Natural killer cell (primary cell): ENCODE measurements at regions not wholly inside any gene's neighbourhood (a gene's known extent, or its start where the extent isn't known, plus 50 kb on each side); places are given as distances from the start of the nearest gene placed in this dataset.

Experiments
- ATAC-seq, 3 donors: fragments of 150-1000 bp in 2 of 3; fragments of 200-7000 bp in 1 of 3; cut with Tn5 transposase; 1 replicate in 1 of 3; 2 replicates in 2 of 3; pipeline ENCODE4 v1.10.0; 2021; ENCODE audit warnings: mild to moderate bottlenecking in 2 of 3, moderate library complexity in 2 of 3
- DNase-seq, 2 donors: peaks; one replicate each; pipeline versions ENCODE4 v3.0.0 to v3.0.0-alpha.2; 2013 to 2021; ENCODE audit warnings: mixed read lengths in 1 of 2
- H3K27ac ChIP-seq: one replicate; pipeline ENCODE4 v1.5.1; 2013; ENCODE audit warnings: mild to moderate bottlenecking, low read length
- H3K27me3 ChIP-seq: one replicate; pipeline ENCODE4 v1.6.1; 2013; ENCODE audit warnings: low read length; ENCODE audit not compliant: control insufficient read depth, insufficient read depth
- H3K36me3 ChIP-seq: one replicate; pipeline ENCODE4 v1.6.1; 2013; ENCODE audit warnings: low read length; ENCODE audit not compliant: control insufficient read depth, insufficient read depth
- H3K4me1 ChIP-seq: one replicate; pipeline ENCODE4 v1.6.1; 2013; ENCODE audit warnings: low read length; ENCODE audit not compliant: control insufficient read depth, insufficient read depth
- H3K4me3 ChIP-seq: one replicate; pipeline ENCODE4 v1.5.1; 2013; ENCODE audit warnings: low read length
- H3K9me3 ChIP-seq: one replicate; pipeline ENCODE4 v1.6.1; 2013; ENCODE audit warnings: low read length; ENCODE audit not compliant: control insufficient read depth, insufficient read depth
- H3K27ac Mint-ChIP-seq, 2 donors: one replicate each; pipeline ENCODE4 v1.8.0; 2022; ENCODE audit warnings: mild to moderate bottlenecking in 2 of 2, mixed read lengths in 2 of 2, moderate library complexity in 1 of 2
- H3K27me3 Mint-ChIP-seq, 2 donors: one replicate each; pipeline ENCODE4 v1.8.0; 2022; ENCODE audit warnings: low read depth in 2 of 2, mixed read lengths in 2 of 2
- H3K36me3 Mint-ChIP-seq: one replicate; pipeline ENCODE4 v1.8.0; 2022; ENCODE audit warnings: mixed read lengths
- H3K4me1 Mint-ChIP-seq, 2 donors: one replicate each; pipeline ENCODE4 v1.8.0; 2022; ENCODE audit warnings: mixed read lengths in 2 of 2
- H3K4me3 Mint-ChIP-seq: one replicate; pipeline ENCODE4 v1.8.0; 2022; ENCODE audit warnings: mild to moderate bottlenecking, moderate library complexity, mixed read lengths
- H3K9me3 Mint-ChIP-seq, 2 donors: one replicate each; pipeline ENCODE4 v1.8.0; 2022; ENCODE audit warnings: mixed read lengths in 2 of 2
- WGBS: methylation state at CpG from one replicate; pipeline ENCODE4 v1.1.7; 2013; ENCODE audit warnings: missing lambda C conversion rate; ENCODE audit not compliant: insufficient coverage; 5-methylcytosine and 5-hydroxymethylcytosine counted together
- intact Hi-C: fragments of 100-400 bp; cut with micrococcal nuclease; formaldehyde crosslinking; loops from one replicate; pipeline ENCODE4 v1.14.2; 2022
- TF ChIP-seq, protein P1 (sequence below): fragments of 200-600 bp; IDR thresholded peaks from one replicate; pipeline ENCODE4 v1.8.0; 2022; ENCODE audit warnings: antibody characterized with exemption

DNA sequence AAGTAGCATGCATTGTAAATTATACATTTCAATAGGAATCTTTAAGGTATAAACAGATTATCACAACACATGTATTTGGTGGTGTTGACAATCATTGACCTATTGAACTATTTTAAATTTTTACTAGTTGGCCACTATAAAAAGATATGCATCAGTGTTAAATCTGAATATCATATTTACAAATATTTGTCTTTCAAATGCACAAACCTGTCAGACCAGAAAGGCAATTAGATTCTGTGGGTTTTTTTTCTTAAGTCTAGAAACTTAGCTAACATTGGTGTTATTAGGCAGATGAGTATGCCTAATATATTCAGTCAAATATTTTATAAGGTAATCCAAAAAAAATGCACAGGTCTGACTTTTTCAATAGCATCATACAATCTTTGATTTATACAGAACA lies 241.4 kb upstream of the DGKB start:
- intact Hi-C loops, result no loop called here
- H3K9me3 ChIP-seq, result peaks cover 3% of the 10 kb centered on the region
- DNase-seq (no peak), ATAC-seq (no peak)
- no peaks in the 10 kb centered on the region for H3K27me3 Mint-ChIP-seq
- no peaks in the 10 kb centered on the region for H3K36me3 ChIP-seq
- no peak overlapping the region for H3K27ac ChIP-seq
- no peaks in the 10 kb centered on the region for H3K36me3 Mint-ChIP-seq
- H3K4me3 ChIP-seq, result no peak overlapping the region
- H3K4me3 Mint-ChIP-seq, result no peak overlapping the region
- TF ChIP-seq, protein P1, sequence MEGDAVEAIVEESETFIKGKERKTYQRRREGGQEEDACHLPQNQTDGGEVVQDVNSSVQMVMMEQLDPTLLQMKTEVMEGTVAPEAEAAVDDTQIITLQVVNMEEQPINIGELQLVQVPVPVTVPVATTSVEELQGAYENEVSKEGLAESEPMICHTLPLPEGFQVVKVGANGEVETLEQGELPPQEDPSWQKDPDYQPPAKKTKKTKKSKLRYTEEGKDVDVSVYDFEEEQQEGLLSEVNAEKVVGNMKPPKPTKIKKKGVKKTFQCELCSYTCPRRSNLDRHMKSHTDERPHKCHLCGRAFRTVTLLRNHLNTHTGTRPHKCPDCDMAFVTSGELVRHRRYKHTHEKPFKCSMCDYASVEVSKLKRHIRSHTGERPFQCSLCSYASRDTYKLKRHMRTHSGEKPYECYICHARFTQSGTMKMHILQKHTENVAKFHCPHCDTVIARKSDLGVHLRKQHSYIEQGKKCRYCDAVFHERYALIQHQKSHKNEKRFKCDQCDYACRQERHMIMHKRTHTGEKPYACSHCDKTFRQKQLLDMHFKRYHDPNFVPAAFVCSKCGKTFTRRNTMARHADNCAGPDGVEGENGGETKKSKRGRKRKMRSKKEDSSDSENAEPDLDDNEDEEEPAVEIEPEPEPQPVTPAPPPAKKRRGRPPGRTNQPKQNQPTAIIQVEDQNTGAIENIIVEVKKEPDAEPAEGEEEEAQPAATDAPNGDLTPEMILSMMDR, result no peak
- H3K27me3 ChIP-seq, result no peaks in the 10 kb centered on the region
- H3K27ac Mint-ChIP-seq, result no peak overlapping the region
- H3K4me1 ChIP-seq, result no peaks in the 10 kb centered on the region
- H3K4me1 Mint-ChIP-seq, result no peaks in the 10 kb centered on the region
- peaks cover 5 to 19% of the 10 kb centered on the region in 2 donors for H3K9me3 Mint-ChIP-seq

DNA sequence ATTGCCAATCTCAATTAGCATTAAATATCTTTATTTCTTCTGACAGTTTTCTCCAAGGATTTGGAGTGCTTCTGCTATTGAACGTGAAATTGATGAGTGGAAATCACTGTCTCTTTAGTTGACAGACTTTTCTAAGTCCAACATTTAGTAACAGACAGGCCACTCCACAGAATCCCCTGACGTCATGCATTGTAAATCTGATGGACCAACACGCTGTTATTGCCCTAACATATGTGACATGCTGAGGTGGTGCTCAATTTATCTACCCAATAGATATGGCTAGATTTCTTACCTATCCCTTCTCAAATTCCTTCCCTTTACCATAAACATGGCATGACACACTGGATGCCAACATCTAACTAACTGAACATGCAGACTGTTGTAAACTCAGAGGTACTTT lies 240.6 kb upstream of the DGKB start:
- ATAC-seq, result no peak
- 79% methylated on average over 3 of the region's 3 CpGs for WGBS
- no peaks in the 10 kb centered on the region for H3K27me3 Mint-ChIP-seq
- Histone ChIP-seq H3K9me3 (peaks cover 3% of the 10 kb centered on the region), H3K27ac (no peak overlapping the region), H3K4me3 (no peak overlapping the region), H3K4me1 (no peaks in the 10 kb centered on the region), H3K36me3 (no peaks in the 10 kb centered on the region), H3K27me3 (no peaks in the 10 kb centered on the region)
- H3K9me3 Mint-ChIP-seq, result peaks cover 3 to 18% of the 10 kb centered on the region in 2 donors
- no peaks in the 10 kb centered on the region for H3K4me1 Mint-ChIP-seq
- DNase-seq, result no peak
- H3K36me3 Mint-ChIP-seq, result no peaks in the 10 kb centered on the region
- TF ChIP-seq, protein P1, result no peak
- no peak overlapping the region for H3K27ac Mint-ChIP-seq
- intact Hi-C loops, result no loop called here
- no peak overlapping the region for H3K4me3 Mint-ChIP-seq

DNA sequence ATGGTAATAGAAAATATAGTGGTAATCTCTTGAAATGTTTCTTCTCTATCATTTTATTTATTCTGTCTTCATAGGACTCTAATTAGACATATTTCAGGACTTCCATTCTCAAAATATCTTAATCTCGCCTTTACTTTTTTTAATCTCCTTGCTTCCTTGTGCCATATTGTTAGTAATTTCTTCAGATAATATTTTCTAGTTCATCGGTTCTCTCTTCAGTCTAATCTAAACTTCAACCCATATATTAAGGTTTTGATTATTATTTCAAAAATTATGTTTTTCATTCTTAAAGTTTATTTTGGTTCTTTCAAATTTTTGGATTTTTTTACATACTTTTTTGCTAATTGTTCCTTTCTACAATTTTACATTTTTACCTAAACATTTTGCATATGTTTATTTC lies 237.9 kb upstream of the DGKB start:
- ATAC-seq (no peak), DNase-seq (no peak)
- H3K4me3 Mint-ChIP-seq, result no peak overlapping the region
- Histone ChIP-seq H3K4me3 (no peak overlapping the region), H3K27me3 (no peaks in the 10 kb centered on the region), H3K4me1 (no peaks in the 10 kb centered on the region), H3K36me3 (no peaks in the 10 kb centered on the region), H3K27ac (no peak overlapping the region), H3K9me3 (peaks cover 3% of the 10 kb centered on the region)
- WGBS, result no CpG with 5 or more reads among the region's 2 CpGs
- H3K9me3 Mint-ChIP-seq, result peaks cover 7 to 28% of the 10 kb centered on the region in 2 donors
- intact Hi-C loops, result no loop called here
- no peaks in the 10 kb centered on the region for H3K27me3 Mint-ChIP-seq
- no peaks in the 10 kb centered on the region for H3K36me3 Mint-ChIP-seq
- TF ChIP-seq, protein P1, result no peak
- H3K4me1 Mint-ChIP-seq, result no peaks in the 10 kb centered on the region
- no peak overlapping the region for H3K27ac Mint-ChIP-seq

DNA sequence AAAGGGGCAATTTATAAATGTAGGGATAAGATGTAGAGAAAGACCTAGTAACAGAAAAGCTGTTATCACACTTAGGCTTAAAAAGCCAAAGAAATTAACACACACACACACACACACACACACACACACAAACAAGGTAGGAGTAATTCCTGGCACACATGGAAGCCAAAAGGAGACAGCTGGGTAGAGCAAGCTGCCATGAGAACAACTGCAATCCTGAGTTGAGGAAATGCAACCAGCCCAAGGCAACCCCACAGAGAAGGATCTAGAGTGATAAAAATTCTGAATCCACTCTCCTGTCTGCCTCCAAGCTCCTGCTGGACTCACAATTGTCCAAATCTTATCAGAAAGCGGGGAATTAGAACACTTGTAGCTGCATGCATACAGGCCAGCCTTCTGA lies 229.1 kb upstream of the DGKB start:
- DNase-seq (no peak), ATAC-seq (no peak)
- Mint-ChIP-seq H3K4me3 (no peak overlapping the region), H3K36me3 (no peaks in the 10 kb centered on the region), H3K4me1 (no peaks in the 10 kb centered on the region), H3K27ac (no peak overlapping the region), H3K27me3 (no peaks in the 10 kb centered on the region), H3K9me3 (peaks cover 7 to 8% of the 10 kb centered on the region in 2 donors)
- H3K27me3 ChIP-seq, result no peaks in the 10 kb centered on the region
- H3K27ac ChIP-seq, result no peak overlapping the region
- TF ChIP-seq, protein P1, result no peak
- no peaks in the 10 kb centered on the region for H3K36me3 ChIP-seq
- no peaks in the 10 kb centered on the region for H3K4me1 ChIP-seq
- H3K4me3 ChIP-seq, result no peak overlapping the region
- H3K9me3 ChIP-seq, result peaks cover 2% of the 10 kb centered on the region
- intact Hi-C loops, result no loop called here
- 85% methylated on average over 1 of the region's 1 CpG for WGBS
